ENCODE measurements at regions not wholly inside any gene's neighbourhood (a gene's known extent, or its start where the extent isn't known, plus 50 kb on each side); places are given as distances from the start of the nearest gene placed in this dataset.

DNA sequence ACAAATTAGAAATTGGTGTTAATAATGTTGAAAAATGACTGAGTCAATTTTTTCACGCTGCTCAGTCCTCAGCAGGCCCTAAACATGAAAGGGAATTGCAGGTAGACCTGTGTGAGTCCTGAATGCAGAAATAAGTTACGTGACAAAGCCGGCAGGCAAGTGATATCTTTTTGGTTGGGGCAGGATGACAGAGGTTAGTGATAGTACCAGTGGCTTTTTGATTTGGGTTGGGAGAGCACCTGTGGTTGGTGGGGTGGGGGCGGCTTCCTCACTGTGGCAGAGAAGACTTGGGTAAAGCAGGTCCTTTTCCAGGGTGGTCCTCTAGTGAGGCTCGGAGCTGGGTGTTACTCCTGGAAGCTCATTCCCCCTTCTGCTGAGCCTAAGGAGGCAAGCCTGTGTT lies 164.7 kb downstream of the TMEM167A start:
- intact Hi-C loops (cut with micrococcal nuclease; ENCODE audit: unreplicated experiment), result no loop called here
- WGBS (ENCODE audit: low lambda C conversion rate), result 19% methylated on average over 5 of the region's 5 CpGs
- Histone ChIP-seq H3K9ac (ENCODE audit: insufficient read depth, low read depth, low read length) (no peak overlapping the region), H3K4me2 (ENCODE audit: low read depth, low read length) (no peak overlapping the region), H2AFZ (ENCODE audit: low read length) (no peak overlapping the region), H3K36me3 (replicated peaks in 1 of 2; ENCODE audit: control insufficient read depth in 1 of 2, insufficient read depth in 2 of 2, low read length in 2 of 2) (no peaks in the 10 kb centered on the region), H3K27ac (ENCODE audit: extremely low read length, insufficient read depth, low read length) (no peak overlapping the region), H3K4me1 (ENCODE audit: insufficient read depth, low read length) (no peaks in the 10 kb centered on the region), H4K20me1 (ENCODE audit: insufficient read depth, low read length) (no peaks in the 10 kb centered on the region), H3K9me3 (ENCODE audit: low read length) (no peaks in the 10 kb centered on the region), H3K4me3 (replicated peaks in 1 of 3; ENCODE audit: insufficient read depth in 1 of 3, low read depth in 2 of 3, low read length in 3 of 3) (no peak overlapping the region), H3K79me2 (ENCODE audit: insufficient read depth, low read length) (no peaks in the 10 kb centered on the region), H3K27me3 (ENCODE audit: control insufficient read depth in 1 of 2, insufficient read depth in 2 of 2, low read length in 2 of 2) (no peaks in the 10 kb centered on the region; a peak in 1 of 5 replicates)
- no peak for DNase-seq (ENCODE audit: low spot score)
- in situ Hi-C loops (cut with HindIII; ENCODE audit: extremely low pct_ligation_motif_present, low pct_unique_long_range_greater_than_20kb), result no loop called here
- ATAC-seq, result no peak
- FAIRE-seq, result no peak
- TF ChIP-seq HNRNPLL (IDR thresholded peaks at IDR 0.05; ENCODE audit: low read depth, low read length, poor library complexity, severe bottlenecking) (no peak), SAFB2 (CRISPR knock-in tag; IDR thresholded peaks at IDR 0.05; ENCODE audit: borderline replicate concordance, low read depth) (no peak)
- BruUV-seq (replicated peaks), result no TSS peak
- ChIA-PET POLR2A (no interaction called here), CTCF (ENCODE audit: low intra/inter-chr PET ratio, low total read pairs) (no interaction called here)

DNA sequence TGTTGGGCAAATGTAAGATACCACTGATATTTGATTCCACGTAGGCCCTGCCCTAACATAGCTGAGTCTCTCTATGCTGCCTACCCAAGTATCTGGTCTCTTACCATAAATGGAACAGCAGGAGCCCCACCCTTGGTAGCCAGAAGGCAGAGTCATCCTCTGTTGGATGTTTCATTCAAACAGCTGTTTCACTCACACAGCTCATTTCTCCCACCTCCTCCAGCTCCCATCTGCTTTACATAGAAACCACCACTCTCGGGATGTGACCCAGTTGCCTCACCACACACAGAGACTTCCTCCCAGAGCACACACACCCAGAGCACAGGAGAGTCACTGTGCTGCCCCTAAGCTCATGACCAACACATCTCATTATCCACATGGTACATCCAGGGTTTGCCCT lies 165.3 kb downstream of the TMEM167A start:
- no peak for ATAC-seq
- intact Hi-C loops (cut with micrococcal nuclease; ENCODE audit: unreplicated experiment), result no loop called here
- no peak overlapping the region for H3K4me3 ChIP-seq (replicated peaks in 1 of 3; ENCODE audit: insufficient read depth in 1 of 3, low read depth in 2 of 3, low read length in 3 of 3)
- no peaks in the 10 kb centered on the region; a peak in 1 of 5 replicates for H3K27me3 ChIP-seq (ENCODE audit: control insufficient read depth in 1 of 2, insufficient read depth in 2 of 2, low read length in 2 of 2)
- no peak for DNase-seq (ENCODE audit: low spot score)
- no peaks in the 10 kb centered on the region for H4K20me1 ChIP-seq (ENCODE audit: insufficient read depth, low read length)
- H3K9ac ChIP-seq (ENCODE audit: insufficient read depth, low read depth, low read length), result no peak overlapping the region
- H3K36me3 ChIP-seq (replicated peaks in 1 of 2; ENCODE audit: control insufficient read depth in 1 of 2, insufficient read depth in 2 of 2, low read length in 2 of 2), result no peaks in the 10 kb centered on the region
- POLR2A ChIA-PET, result no interaction called here
- H3K79me2 ChIP-seq (ENCODE audit: insufficient read depth, low read length), result no peaks in the 10 kb centered on the region
- no peak overlapping the region for H2AFZ ChIP-seq (ENCODE audit: low read length)
- BruUV-seq (replicated peaks), result no TSS peak
- no peaks in the 10 kb centered on the region for H3K9me3 ChIP-seq (ENCODE audit: low read length)
- no peak for FAIRE-seq
- CTCF ChIA-PET (ENCODE audit: low intra/inter-chr PET ratio, low total read pairs), result no interaction called here
- 40% methylated on average over 1 of the region's 2 CpGs for WGBS (ENCODE audit: low lambda C conversion rate)
- no peak overlapping the region for H3K27ac ChIP-seq (ENCODE audit: extremely low read length, insufficient read depth, low read length)
- in situ Hi-C loops (cut with HindIII; ENCODE audit: extremely low pct_ligation_motif_present, low pct_unique_long_range_greater_than_20kb), result no loop called here
- no peaks in the 10 kb centered on the region for H3K4me1 ChIP-seq (ENCODE audit: insufficient read depth, low read length)
- no peak overlapping the region for H3K4me2 ChIP-seq (ENCODE audit: low read depth, low read length)
- TF ChIP-seq, protein P1, sequence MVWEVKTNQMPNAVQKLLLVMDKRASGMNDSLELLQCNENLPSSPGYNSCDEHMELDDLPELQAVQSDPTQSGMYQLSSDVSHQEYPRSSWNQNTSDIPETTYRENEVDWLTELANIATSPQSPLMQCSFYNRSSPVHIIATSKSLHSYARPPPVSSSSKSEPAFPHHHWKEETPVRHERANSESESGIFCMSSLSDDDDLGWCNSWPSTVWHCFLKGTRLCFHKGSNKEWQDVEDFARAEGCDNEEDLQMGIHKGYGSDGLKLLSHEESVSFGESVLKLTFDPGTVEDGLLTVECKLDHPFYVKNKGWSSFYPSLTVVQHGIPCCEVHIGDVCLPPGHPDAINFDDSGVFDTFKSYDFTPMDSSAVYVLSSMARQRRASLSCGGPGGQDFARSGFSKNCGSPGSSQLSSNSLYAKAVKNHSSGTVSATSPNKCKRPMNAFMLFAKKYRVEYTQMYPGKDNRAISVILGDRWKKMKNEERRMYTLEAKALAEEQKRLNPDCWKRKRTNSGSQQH (CRISPR knock-in tag; IDR thresholded peaks at IDR 0.05; ENCODE audit: low read depth), result no peak
- no peak for TF ChIP-seq BORCS8-MEF2B (CRISPR knock-in tag; IDR thresholded peaks at IDR 0.05)
- TF ChIP-seq ZKSCAN5 (CRISPR knock-in tag; IDR thresholded peaks at IDR 0.05), result no peak
- no peak for TF ChIP-seq ZNF746 (CRISPR knock-in tag; IDR thresholded peaks at IDR 0.05)
- TF ChIP-seq NFE2 (CRISPR knock-in tag; IDR thresholded peaks at IDR 0.05), result no peak
- no peak for TF ChIP-seq ZSCAN21 (CRISPR knock-in tag; IDR thresholded peaks at IDR 0.05; ENCODE audit: borderline replicate concordance)
- TF ChIP-seq ZNF136 (CRISPR knock-in tag; IDR thresholded peaks at IDR 0.05; ENCODE audit: low read depth), result no peak
- TF ChIP-seq, protein P2, sequence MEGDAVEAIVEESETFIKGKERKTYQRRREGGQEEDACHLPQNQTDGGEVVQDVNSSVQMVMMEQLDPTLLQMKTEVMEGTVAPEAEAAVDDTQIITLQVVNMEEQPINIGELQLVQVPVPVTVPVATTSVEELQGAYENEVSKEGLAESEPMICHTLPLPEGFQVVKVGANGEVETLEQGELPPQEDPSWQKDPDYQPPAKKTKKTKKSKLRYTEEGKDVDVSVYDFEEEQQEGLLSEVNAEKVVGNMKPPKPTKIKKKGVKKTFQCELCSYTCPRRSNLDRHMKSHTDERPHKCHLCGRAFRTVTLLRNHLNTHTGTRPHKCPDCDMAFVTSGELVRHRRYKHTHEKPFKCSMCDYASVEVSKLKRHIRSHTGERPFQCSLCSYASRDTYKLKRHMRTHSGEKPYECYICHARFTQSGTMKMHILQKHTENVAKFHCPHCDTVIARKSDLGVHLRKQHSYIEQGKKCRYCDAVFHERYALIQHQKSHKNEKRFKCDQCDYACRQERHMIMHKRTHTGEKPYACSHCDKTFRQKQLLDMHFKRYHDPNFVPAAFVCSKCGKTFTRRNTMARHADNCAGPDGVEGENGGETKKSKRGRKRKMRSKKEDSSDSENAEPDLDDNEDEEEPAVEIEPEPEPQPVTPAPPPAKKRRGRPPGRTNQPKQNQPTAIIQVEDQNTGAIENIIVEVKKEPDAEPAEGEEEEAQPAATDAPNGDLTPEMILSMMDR (CRISPR knock-in tag; IDR thresholded peaks at IDR 0.05), result no peak
- TF ChIP-seq, protein P3, sequence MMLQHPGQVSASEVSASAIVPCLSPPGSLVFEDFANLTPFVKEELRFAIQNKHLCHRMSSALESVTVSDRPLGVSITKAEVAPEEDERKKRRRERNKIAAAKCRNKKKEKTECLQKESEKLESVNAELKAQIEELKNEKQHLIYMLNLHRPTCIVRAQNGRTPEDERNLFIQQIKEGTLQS (CRISPR knock-in tag; IDR thresholded peaks at IDR 0.05), result no peak
- TF ChIP-seq ZBTB38 (CRISPR knock-in tag; IDR thresholded peaks at IDR 0.05), result no peak
- TF ChIP-seq HMG20A (CRISPR knock-in tag; IDR thresholded peaks at IDR 0.05; ENCODE audit: borderline replicate concordance), result no peak
- TF ChIP-seq, protein P4, sequence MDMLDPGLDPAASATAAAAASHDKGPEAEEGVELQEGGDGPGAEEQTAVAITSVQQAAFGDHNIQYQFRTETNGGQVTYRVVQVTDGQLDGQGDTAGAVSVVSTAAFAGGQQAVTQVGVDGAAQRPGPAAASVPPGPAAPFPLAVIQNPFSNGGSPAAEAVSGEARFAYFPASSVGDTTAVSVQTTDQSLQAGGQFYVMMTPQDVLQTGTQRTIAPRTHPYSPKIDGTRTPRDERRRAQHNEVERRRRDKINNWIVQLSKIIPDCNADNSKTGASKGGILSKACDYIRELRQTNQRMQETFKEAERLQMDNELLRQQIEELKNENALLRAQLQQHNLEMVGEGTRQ (IDR thresholded peaks at IDR 0.05; ENCODE audit: low read depth, low read length), result no peak
- TF ChIP-seq, protein P4 (CRISPR knock-in tag; IDR thresholded peaks at IDR 0.05; ENCODE audit: borderline replicate concordance), result no peak

Measured in HepG2 (cell line).